Endometrium (tissue), 2 donors: ENCODE measurements at regions not wholly inside any gene's neighbourhood (a gene's known extent, or its start where the extent isn't known, plus 50 kb on each side); places are given as distances from the start of the nearest gene placed in this dataset.
"Not testable (repeated sequence)": the region's sequence is repeated elsewhere in the genome, so short reads cannot be mapped to it uniquely, and the experiment has no call there.

Source experiments
- FAIRE-seq: peaks from 2 replicates; lab custom pipeline; 2012; peaks lifted over from hg19 to GRCh38; lab: Jason Lieb, UNC
- donor health status: control.
- donor health status: control.

- FAIRE-seq = no peak
Observed at GRCh38 chr10:84854439-84854838, 526.0 kb downstream of the CCSER2 start.

DNA sequence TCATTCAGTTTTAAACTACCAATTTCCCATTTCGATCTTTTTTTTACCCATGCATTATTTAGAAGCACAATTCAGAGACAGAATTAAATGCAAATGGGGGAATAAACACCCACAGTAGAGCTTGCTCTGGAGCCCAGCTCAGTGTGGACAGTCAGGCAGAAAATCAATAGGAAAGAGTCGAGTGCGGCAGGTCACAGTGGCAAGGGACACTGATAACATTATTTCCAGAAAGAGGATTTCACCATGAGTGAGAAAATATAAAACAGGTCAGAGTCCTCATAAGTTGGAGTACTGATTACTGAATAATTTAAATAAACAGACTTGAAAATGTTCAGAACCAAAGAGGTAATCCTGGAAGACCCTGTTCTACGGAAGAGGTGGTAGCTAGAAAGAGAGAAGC lies 532.5 kb downstream of the CCSER2 start:
- no peak for FAIRE-seq

GRCh38 chr10:84862551-84862950 lies 534.2 kb downstream of the CCSER2 start:
- FAIRE-seq = no peak

- no peak for FAIRE-seq
Observed at GRCh38 chr10:84863675-84864074, 535.3 kb downstream of the CCSER2 start.

DNA sequence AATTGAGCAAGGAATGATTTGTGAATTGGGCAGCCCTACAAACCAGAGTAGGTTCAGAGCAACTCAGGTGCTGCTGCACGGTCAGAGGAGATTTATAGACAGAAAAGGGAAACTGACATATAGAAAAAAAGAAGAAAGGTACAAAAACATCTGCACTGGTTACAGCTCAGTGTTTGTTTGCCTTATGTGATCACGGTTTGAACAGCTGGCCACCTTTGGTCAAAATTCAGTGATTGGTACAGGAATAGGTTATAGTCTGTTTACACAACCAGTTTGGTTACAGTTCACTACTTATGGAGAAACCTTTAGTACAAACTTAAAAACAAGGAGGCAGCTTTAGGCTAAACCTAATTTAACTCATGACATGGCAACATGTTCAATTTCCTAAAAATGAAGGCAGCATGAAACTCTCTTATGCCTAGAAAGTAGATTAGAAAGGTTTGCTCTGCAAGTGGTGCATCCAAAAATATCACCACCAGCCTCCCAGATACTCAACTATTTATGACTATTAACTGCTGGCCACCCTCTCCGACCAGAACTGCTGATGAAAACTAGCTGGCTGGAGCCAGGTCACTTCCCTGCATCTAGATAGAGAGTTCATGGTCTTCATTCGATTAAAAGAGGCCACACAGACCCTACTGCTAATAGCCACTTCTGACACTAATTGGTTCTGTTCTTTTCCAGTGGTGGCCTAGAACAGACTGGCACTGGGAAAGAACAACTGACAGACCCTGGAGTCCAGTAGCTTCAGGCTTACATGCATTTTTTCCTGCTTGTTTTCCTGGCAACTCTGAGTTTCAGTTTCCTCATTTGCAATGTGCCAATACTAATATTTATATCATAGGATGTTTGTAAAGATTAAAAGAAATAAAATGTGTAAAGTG lies 548.0 kb downstream of the CCSER2 start:
- FAIRE-seq = no peak

GRCh38 chr10:84879991-84880390 lies 551.6 kb downstream of the CCSER2 start:
- no peak for FAIRE-seq

GRCh38 chr10:84881696-84882095 lies 553.3 kb downstream of the CCSER2 start:
- not testable (repeated sequence) for FAIRE-seq

GRCh38 chr10:84890706-84891105 lies 562.3 kb downstream of the CCSER2 start:
- no peak for FAIRE-seq

DNA sequence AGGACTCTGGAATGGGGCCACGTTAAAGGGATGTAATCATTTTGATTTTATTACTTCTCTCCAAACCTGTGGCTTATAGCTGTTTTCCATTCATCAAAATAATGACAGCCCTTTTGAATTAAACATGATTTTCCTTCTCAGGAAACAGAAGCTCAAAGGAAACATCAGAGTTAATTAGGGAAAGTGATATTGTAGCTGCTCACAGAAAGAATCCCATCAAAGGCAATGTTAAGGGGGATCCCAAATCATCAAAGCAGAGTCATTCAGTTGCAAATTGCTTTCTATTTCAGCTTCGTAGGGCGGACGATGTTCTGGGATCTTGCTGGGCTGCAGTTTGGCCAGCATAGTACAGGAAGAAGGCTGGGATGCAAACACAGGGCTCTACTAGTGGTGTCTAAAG lies 563.2 kb downstream of the CCSER2 start:
- no peak for FAIRE-seq

- no peak for FAIRE-seq
Observed at GRCh38 chr10:84895541-84895940, 567.2 kb downstream of the CCSER2 start.

DNA sequence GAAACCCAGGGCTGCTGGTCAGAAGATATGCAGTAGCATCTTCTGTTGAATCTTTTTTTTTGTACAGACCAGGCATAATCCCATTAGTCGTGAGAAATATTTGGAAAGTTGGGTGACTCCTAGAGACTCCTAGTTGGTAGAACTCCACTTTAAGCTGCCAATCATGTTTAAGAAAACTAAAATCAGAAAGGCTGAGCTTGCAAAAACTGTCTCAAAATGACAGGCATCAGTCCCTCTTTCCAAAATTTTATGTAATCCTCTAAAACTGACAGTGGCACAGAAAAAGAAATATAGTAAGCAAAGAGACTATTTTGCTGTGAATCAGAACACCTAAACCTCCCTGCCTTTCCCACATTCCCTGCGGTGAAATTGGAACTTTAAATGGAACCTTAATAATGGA lies 568.5 kb downstream of the CCSER2 start:
- no peak for FAIRE-seq

DNA sequence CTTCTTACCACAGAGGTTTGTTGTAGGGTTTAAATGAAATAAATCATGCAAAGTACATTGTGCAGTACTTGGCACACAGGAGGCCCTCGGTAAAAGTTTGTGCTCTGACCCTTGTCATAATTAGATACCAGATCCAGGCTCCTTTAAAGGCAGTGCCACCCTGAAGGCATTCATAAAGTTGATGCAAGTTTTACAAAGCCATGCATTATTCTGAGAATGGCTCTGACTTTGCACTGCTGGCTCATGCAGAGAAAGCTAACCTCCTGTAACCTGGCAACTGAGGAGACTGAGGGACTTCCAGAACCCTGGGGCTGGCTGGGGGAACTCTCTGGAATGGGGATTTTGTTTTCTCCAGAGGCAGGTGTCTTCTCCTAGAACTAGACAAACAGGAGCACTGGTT lies 570.9 kb downstream of the CCSER2 start:
- no peak for FAIRE-seq

GRCh38 chr10:84900141-84900540 lies 571.8 kb downstream of the CCSER2 start:
- no peak for FAIRE-seq

GRCh38 chr10:84901885-84902284 lies 573.5 kb downstream of the CCSER2 start:
- no peak for FAIRE-seq

- no peak for FAIRE-seq
Observed at GRCh38 chr10:84902553-84902952, 574.2 kb downstream of the CCSER2 start.

GRCh38 chr10:84903320-84903719 lies 574.9 kb downstream of the CCSER2 start:
- FAIRE-seq = no peak

- FAIRE-seq = no peak
Observed at GRCh38 chr10:84907461-84908009, 579.1 kb downstream of the CCSER2 start.

DNA sequence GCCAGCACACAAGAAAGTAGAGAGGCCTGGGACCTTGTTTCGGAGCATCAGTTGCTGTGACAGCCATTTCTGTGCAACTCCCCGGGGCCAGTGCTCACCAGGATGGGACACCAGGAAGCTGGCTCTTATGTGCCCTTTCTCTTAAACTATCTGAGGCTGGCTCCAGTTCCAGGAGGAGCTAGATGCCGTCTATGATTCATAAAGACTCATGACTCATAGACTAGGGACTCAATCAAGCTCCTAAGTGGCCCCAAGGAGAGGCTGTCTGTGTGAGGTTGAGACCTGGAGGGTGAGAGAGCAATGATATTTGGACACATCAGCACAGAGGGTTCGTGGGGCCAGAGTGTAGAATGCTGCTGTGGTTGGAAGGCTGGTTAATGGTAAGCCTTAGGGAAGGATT lies 580.1 kb downstream of the CCSER2 start:
- no peak for FAIRE-seq

- no peak for FAIRE-seq
Observed at GRCh38 chr10:84921701-84922100, 593.3 kb downstream of the CCSER2 start.

DNA sequence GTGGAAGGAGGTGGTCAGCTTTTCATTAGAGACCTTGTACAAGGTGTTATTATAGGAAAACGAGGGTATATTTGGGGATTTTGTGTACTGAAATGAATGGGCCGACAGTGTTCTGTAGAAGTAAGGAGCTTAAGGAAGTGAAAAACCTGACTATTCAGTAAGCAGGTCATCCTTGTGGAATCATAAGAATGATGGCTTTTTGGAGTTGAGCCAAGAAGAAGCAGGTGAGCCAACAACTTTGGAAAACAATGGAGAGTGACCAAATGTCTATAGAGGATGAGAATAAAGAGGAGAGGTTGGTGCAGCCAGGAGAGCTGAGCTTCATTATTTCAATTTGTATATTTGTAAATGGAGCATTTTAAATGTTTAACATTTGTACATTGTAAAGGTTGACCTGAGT lies 595.7 kb downstream of the CCSER2 start:
- no peak for FAIRE-seq

GRCh38 chr10:84925495-84925894 lies 597.1 kb downstream of the CCSER2 start:
- FAIRE-seq = no peak

DNA sequence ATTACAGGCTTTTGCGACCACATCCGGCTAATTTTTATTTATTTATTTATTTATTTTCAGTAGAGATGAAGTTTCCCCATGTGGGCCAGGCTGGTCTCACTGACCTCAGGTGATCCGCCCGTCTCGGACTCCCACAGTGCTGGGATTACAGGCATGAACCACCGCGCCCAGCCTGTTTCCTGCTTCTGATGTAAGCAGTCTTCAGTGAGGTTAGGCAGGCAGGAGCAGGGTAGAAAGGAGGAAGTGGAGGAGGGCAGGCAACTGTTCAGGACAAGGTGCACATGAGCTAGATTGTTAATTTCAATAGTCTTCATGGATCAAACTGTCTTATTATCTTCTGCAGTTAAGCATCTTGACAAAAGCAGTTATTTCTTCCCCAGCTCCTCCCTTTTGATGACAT lies 605.0 kb downstream of the CCSER2 start:
- FAIRE-seq = no peak

GRCh38 chr10:84935772-84936171 lies 607.4 kb downstream of the CCSER2 start:
- FAIRE-seq = no peak
